Thyroid gland (tissue), 4 donors: ENCODE measurements at regions not wholly inside any gene's neighbourhood (a gene's known extent, or its start where the extent isn't known, plus 50 kb on each side); places are given as distances from the start of the nearest gene placed in this dataset.

ENCODE experiments used
- CTCF ChIP-seq, 6 experiments: fragments of 200-600 bp in 3 of 6; fragments of 450-650 bp in 3 of 6; sonication (generic) in 3 of 6; IDR thresholded peaks; one replicate each; pipeline ENCODE4 v1.5.1; 2016 to 2019; ENCODE audit warnings: antibody characterized with exemption in 6 of 6, mild to moderate bottlenecking in 2 of 6, inconsistent platforms in 1 of 6, moderate library complexity in 1 of 6
- POLR2A ChIP-seq, 2 donors: fragments of 450-650 bp; IDR thresholded peaks; one replicate each; pipeline ENCODE4 v1.6.1; 2017; ENCODE audit warnings: antibody characterized with exemption in 2 of 2, mild to moderate bottlenecking in 2 of 2, moderate library complexity in 1 of 2

DNA sequence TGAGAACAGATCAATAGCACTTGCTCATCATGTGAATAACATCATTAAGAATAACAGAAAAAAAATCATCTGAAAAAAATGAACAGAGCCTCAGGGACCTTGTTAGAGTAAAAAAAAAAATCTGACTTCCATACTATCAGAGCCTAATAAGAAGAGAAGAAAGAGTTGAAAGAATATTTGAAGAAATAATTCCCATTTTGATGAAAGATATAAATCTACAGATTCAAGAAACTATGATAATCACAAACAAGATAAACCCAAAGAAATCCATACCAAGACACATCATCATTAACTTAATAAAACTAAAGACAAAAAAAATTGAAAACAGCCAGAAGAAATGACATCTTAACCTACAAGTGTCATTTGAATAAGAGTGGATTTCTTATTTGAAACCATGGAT lies 134.4 kb downstream of the BMS1 start:
- TF ChIP-seq POLR2A (IDR thresholded peaks at IDR 0.05) (no peak), CTCF (IDR thresholded peaks at IDR 0.05) (no peak)
